Bronchial epithelial cell (primary cell): ENCODE measurements at regions not wholly inside any gene's neighbourhood (a gene's known extent, or its start where the extent isn't known, plus 50 kb on each side); places are given as distances from the start of the nearest gene placed in this dataset.

Experiments used
- DNase-seq: peaks from one replicate; pipeline ENCODE4 v3.0.0-alpha.2; 2010; ENCODE audit warnings: low read depth
- FAIRE-seq: peaks from 2 replicates; lab custom pipeline; 2011; peaks lifted over from hg19 to GRCh38; lab: Jason Lieb, UNC
- H3K27me3 ChIP-seq: 2 replicates; pipeline ENCODE4 v1.5.1; 2011; ENCODE audit warnings: low read length; ENCODE audit not compliant: control insufficient read depth, insufficient read depth
- H3K36me3 ChIP-seq: 2 replicates; pipeline ENCODE4 v1.5.1; 2011; ENCODE audit warnings: low read length; ENCODE audit not compliant: control insufficient read depth, insufficient read depth
- H3K4me3 ChIP-seq: 2 replicates; pipeline ENCODE4 v1.5.1; 2011; ENCODE audit warnings: mild to moderate bottlenecking, low read depth, low read length, control low read depth
- TF ChIP-seq, protein P1 (sequence below): IDR thresholded peaks from 2 replicates; pipeline ENCODE4 v1.5.1; 2011; ENCODE audit warnings: mild to moderate bottlenecking, moderate library complexity, low read length, control low read depth, inconsistent platforms; ENCODE audit not compliant: insufficient read depth, severe bottlenecking

DNA sequence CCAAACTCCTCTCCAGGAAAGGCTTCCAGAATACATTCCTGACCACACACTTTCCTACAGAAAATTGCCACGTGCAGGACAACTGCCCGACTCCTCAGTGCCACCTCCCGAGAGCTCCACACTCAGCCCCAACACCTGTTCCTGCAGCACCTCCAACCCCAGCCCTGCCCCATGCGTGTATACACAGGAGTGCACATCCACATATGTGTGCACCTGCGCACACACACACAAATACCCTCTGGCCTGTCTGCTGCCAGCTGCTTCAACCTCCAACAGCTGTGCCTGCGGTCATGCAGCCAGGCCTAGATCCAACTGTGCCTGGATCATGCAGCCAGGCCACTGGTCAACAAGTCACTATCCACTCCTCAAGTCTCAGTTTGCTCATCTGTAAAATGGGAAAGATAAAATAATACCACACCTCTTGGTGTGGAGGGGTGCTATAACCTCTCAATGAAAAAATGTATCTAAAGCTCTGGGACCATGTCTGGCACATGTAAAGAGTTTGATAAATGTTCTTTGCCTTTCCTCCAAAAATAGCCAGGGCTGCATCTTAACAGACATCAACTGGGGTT, 152.1 kb upstream of the ID2 start:
- H3K27me3 ChIP-seq, result peaks cover 6% of the 10 kb centered on the region
- no peaks in the 10 kb centered on the region for H3K36me3 ChIP-seq
- TF ChIP-seq, protein P1, sequence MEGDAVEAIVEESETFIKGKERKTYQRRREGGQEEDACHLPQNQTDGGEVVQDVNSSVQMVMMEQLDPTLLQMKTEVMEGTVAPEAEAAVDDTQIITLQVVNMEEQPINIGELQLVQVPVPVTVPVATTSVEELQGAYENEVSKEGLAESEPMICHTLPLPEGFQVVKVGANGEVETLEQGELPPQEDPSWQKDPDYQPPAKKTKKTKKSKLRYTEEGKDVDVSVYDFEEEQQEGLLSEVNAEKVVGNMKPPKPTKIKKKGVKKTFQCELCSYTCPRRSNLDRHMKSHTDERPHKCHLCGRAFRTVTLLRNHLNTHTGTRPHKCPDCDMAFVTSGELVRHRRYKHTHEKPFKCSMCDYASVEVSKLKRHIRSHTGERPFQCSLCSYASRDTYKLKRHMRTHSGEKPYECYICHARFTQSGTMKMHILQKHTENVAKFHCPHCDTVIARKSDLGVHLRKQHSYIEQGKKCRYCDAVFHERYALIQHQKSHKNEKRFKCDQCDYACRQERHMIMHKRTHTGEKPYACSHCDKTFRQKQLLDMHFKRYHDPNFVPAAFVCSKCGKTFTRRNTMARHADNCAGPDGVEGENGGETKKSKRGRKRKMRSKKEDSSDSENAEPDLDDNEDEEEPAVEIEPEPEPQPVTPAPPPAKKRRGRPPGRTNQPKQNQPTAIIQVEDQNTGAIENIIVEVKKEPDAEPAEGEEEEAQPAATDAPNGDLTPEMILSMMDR, result no peak
- H3K4me3 ChIP-seq, result no peak overlapping the region
- no peak for FAIRE-seq
- no peak for DNase-seq

GRCh38 chr2:8531481-8531880, 150.4 kb upstream of the ID2 start:
- H3K36me3 ChIP-seq, result no peaks in the 10 kb centered on the region
- TF ChIP-seq, protein P1, result no peak
- no peak overlapping the region for H3K4me3 ChIP-seq
- DNase-seq (no peak), FAIRE-seq (no peak)
- H3K27me3 ChIP-seq, result peaks cover 6% of the 10 kb centered on the region

- no peaks in the 10 kb centered on the region for H3K27me3 ChIP-seq
- no peak overlapping the region for H3K4me3 ChIP-seq
- FAIRE-seq (no peak), DNase-seq (no peak)
- TF ChIP-seq, protein P1, result no peak
- no peaks in the 10 kb centered on the region for H3K36me3 ChIP-seq
These were observed 149.4 kb upstream of the ID2 start for GRCh38 chr2:8532438-8532837.

DNA sequence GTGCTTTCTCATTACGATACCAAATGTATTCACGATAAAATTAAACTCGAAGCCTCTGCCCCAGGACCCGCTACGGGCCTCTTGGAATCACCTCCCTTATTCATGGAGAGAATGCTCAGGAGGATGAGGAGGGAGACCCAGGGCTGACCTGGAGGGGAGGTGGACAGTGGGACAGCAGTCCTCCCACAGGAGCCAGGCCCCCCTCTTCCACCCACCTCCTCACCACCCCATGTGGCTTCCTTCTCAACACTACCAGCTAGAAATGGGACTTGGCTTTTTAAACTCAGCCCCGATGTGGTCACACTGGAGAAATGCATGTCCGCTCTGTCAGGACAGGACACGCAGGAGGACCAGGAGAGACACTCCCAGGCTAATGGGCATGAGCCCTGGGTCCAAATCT, 147.9 kb upstream of the ID2 start:
- FAIRE-seq (no peak), DNase-seq (no peak)
- Histone ChIP-seq H3K36me3 (no peaks in the 10 kb centered on the region), H3K27me3 (no peaks in the 10 kb centered on the region), H3K4me3 (no peak overlapping the region)
- TF ChIP-seq, protein P1, result no peak

DNA sequence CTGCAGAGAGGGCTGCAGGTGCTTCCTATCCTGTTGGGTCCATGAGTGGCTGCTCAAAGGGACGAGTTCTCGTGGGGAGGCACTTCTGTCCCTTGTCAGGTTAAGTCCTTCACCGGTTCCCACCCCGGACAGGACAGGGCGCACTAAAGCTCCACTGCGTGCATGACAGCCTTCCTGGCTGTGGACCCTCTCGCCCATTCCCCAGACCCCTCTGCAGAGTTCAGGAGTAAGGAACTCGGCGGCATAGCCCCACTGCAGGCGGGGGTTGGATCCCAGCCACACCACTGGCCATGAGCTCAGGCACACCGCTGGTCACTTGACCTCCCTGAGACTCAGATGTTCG, 147.5 kb upstream of the ID2 start:
- no peak for DNase-seq
- FAIRE-seq, result no peak
- Histone ChIP-seq H3K36me3 (no peaks in the 10 kb centered on the region), H3K27me3 (no peaks in the 10 kb centered on the region), H3K4me3 (no peak overlapping the region)
- TF ChIP-seq, protein P1, result no peak
